GM04503 (cell line): ENCODE measurements at regions not wholly inside any gene's neighbourhood (a gene's known extent, or its start where the extent isn't known, plus 50 kb on each side); places are given as distances from the start of the nearest gene placed in this dataset.

Experiments used
- DNase-seq: peaks from one replicate; pipeline ENCODE4 v3.0.0-alpha.2; 2012; ENCODE audit warnings: low read depth

GRCh38 chr1:182121787-182122186 lies 60.3 kb upstream of the ZNF648 start:
- DNase-seq = no peak

GRCh38 chr1:182120411-182121258 lies 59.1 kb upstream of the ZNF648 start:
- peak; percentile 34 for DNase-seq

GRCh38 chr1:182119631-182120030 lies 58.1 kb upstream of the ZNF648 start:
- no peak for DNase-seq

GRCh38 chr1:182118851-182119250 lies 57.3 kb upstream of the ZNF648 start:
- no peak for DNase-seq

GRCh38 chr1:182114627-182115023 lies 53.1 kb upstream of the ZNF648 start:
- no peak for DNase-seq

GRCh38 chr1:182113879-182114626 lies 52.5 kb upstream of the ZNF648 start:
- DNase-seq = no peak

GRCh38 chr1:182111496-182111895 lies 50.0 kb upstream of the ZNF648 start:
- no peak for DNase-seq
